T-helper 1 cell treated with Interleukin-12 subunit alpha and Interleukin-12 subunit beta and Interleukin-4 antibody, amounts not matched to agents 30 μg/mL and 1 μg/mL, for 36 hours (primary cell): ENCODE measurements at regions not wholly inside any gene's neighbourhood (a gene's known extent, or its start where the extent isn't known, plus 50 kb on each side); places are given as distances from the start of the nearest gene placed in this dataset.

ENCODE experiments used
- H3K27ac Mint-ChIP-seq: one replicate; pipeline ENCODE4 v1.8.0; 2021; ENCODE audit warnings: mild to moderate bottlenecking, mixed read lengths
- H3K27me3 Mint-ChIP-seq: one replicate; pipeline ENCODE4 v1.8.0; 2021; ENCODE audit warnings: low read depth, mixed read lengths
- H3K36me3 Mint-ChIP-seq: one replicate; pipeline ENCODE4 v1.8.0; 2021; ENCODE audit warnings: low read depth, mixed read lengths
- H3K4me1 Mint-ChIP-seq: one replicate; pipeline ENCODE4 v1.8.0; 2021; ENCODE audit warnings: low read depth, mixed read lengths
- H3K4me3 Mint-ChIP-seq: one replicate; pipeline ENCODE4 v1.8.0; 2021; ENCODE audit warnings: mild to moderate bottlenecking, moderate library complexity, mixed read lengths
- H3K9me3 Mint-ChIP-seq: one replicate; pipeline ENCODE4 v1.8.0; 2021; ENCODE audit warnings: mixed read lengths

DNA sequence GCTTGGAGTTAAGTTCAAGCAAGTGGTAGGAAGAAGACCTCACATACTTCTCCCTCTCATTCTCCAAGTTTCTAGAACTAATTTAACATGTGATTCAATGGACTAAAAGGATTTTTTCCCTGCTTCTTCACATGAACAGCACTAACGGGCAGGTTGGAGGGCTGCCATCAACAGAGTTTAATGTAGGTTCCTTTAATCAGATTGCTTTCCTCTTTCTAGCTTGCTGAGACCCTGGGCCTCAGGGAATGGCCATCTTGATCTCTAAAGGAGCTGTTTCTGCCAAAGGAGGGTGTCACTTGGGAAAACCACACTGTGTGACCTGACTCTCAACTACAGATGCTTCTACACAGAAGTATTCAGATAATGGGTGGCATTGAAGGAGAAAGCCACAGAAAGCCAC lies 223.3 kb downstream of the PIK3R1 start:
- H3K4me1 Mint-ChIP-seq: peaks cover 31% of the 10 kb centered on the region
- no peak overlapping the region for H3K4me3 Mint-ChIP-seq
- H3K9me3 Mint-ChIP-seq: no peaks in the 10 kb centered on the region
- peaks cover 34% of the 10 kb centered on the region for H3K27me3 Mint-ChIP-seq
- H3K27ac Mint-ChIP-seq: no peak overlapping the region
- H3K36me3 Mint-ChIP-seq: no peaks in the 10 kb centered on the region

DNA sequence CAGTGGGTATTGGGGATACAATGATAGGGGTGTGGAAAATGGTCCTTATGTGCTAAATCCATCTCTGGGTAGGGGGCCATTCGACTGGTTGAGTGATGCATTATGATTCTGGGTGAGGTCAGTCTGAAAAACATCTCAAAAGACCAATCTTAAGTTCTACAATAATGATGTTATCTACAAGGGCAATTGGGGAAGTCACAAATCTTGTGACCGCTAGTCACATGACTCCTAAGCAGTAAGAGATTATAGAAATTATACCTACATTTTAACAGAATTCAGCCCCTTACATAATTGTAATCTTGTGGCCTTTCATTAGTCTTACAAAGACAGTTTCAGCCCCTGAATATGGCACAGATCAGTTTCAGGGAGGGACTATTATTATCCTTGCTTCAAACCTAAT lies 224.7 kb downstream of the PIK3R1 start:
- Mint-ChIP-seq H3K4me1 (peaks cover 23% of the 10 kb centered on the region), H3K4me3 (no peak overlapping the region), H3K9me3 (no peaks in the 10 kb centered on the region), H3K36me3 (no peaks in the 10 kb centered on the region), H3K27me3 (peaks cover 42% of the 10 kb centered on the region), H3K27ac (no peak overlapping the region)

DNA sequence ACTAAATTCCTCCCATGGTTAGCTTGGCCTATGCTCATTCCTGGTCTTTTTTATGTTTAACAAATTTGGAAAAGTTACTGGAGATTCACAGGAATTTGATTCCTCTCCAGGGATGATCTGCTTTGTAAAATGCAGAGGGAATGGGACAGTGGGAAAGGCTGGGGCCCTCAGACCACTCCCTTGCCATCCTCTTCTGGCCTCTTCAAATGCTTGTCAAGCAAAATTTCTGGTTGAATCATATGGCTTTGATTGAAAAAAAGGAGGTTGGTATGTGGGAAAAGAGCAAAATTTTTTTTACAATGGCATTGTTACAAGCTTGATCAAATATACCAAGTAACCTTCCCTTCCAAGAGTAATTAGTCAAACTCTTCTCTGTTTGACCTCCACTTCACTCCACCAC lies 225.1 kb downstream of the PIK3R1 start:
- no peaks in the 10 kb centered on the region for H3K36me3 Mint-ChIP-seq
- H3K9me3 Mint-ChIP-seq: no peaks in the 10 kb centered on the region
- H3K27ac Mint-ChIP-seq: no peak overlapping the region
- H3K27me3 Mint-ChIP-seq: peaks cover 42% of the 10 kb centered on the region
- no peak overlapping the region for H3K4me3 Mint-ChIP-seq
- H3K4me1 Mint-ChIP-seq: peaks cover 21% of the 10 kb centered on the region

DNA sequence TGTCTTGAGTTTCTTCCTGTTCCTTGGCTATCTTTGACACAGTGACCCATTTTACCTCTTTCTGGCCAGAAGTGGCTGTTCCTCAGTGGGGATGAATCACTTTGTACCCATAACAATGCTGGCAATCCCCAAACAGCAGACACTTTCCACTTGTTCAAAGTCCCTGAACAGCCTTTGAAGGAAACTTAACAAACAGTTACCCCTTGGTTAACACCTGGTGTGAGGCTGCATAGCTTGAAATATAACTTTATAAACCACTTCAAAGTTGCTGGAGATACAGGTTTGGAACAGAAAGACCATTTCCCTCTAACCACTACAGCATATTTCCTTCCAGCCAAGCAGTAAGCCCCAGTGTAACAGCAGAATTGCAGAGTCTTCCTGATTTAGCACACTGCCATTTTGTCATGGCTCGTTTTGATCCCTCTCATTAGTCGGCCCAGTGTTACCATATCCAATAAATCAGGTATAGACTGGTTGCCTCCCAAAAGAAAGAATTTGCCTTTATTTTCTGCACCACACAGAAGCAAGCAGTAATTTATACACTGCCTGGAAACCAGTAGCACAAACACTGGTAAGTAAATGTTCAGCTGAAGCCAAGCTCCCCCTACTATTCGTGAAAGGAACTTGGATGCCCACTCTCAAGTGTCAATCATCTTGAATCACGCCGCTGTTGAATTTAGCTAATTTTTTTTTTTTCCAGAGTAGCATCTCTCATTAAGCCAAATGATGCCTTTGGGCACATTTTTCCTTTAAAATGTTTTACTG lies 225.9 kb downstream of the PIK3R1 start:
- peaks cover 21% of the 10 kb centered on the region for H3K4me1 Mint-ChIP-seq

DNA sequence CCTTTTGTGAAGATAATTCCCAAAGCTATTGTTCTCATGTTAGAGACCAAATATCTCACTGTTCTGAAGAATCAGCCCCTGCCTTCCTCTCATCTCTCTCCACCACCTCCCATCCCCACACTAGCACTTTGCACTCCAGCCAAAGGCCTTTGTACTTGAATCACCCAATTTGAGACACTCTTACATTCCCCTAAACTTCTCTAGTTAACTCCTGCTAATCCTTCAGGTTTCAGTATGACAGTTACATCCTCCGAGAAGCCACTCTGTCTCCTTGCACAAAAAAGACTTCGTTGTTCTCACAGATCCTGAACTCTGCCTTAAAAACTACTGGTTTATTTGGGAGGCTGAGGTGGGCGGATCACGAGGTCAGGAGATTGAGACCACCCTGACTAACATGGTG lies 227.5 kb downstream of the PIK3R1 start:
- H3K27me3 Mint-ChIP-seq: peaks cover 46% of the 10 kb centered on the region
- H3K27ac Mint-ChIP-seq: no peak overlapping the region
- no peaks in the 10 kb centered on the region for H3K36me3 Mint-ChIP-seq
- H3K4me1 Mint-ChIP-seq: peaks cover 21% of the 10 kb centered on the region
- no peak overlapping the region for H3K4me3 Mint-ChIP-seq
- H3K9me3 Mint-ChIP-seq: no peaks in the 10 kb centered on the region

More for the DNA sequence above, 225.9 kb downstream of the PIK3R1 start:
- peaks cover 42% of the 10 kb centered on the region for H3K27me3 Mint-ChIP-seq
- no peak overlapping the region for H3K27ac Mint-ChIP-seq
- H3K36me3 Mint-ChIP-seq: no peaks in the 10 kb centered on the region
- no peaks in the 10 kb centered on the region for H3K9me3 Mint-ChIP-seq
- no peak overlapping the region for H3K4me3 Mint-ChIP-seq

DNA sequence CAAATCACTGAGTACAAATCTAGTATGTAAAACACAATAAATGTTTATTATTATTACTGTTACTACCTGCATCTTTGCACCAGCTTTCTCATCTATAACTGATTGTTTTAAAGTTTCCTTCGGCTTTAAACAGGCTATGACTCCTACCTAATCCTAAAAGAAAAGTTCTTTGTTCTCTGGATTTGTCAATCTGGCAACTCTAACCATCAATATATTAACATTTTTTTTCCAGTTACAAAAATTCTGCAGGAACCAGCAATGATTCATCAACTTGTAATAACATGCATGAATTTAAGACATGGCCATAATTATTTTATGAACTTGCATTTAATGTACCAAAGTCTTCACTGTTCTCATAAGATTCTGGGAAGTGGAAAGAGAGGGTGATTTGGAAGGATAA lies 228.5 kb downstream of the PIK3R1 start:
- no peaks in the 10 kb centered on the region for H3K9me3 Mint-ChIP-seq
- no peak overlapping the region for H3K27ac Mint-ChIP-seq
- H3K36me3 Mint-ChIP-seq: no peaks in the 10 kb centered on the region
- H3K4me1 Mint-ChIP-seq: peaks cover 21% of the 10 kb centered on the region
- no peak overlapping the region for H3K4me3 Mint-ChIP-seq
- peaks cover 40% of the 10 kb centered on the region for H3K27me3 Mint-ChIP-seq

DNA sequence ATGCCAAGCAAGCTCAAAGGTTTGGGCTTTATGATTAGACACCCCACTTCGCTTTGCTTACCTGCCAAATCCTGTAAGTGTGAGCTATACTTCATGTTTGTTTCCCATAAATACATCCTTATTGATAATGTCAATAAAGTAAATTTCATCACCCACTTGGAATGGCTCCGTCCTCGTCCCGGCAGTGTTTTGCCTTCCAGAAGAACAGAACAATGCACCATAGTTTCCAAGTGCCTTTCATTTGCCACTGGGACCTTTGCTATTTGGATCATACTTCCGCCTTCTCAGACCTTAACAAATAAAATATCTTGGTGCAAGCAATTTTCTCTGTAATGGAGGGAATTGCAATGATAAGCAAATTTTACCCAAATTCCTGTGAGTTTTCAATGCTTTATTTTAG lies 229.3 kb downstream of the PIK3R1 start:
- Mint-ChIP-seq H3K36me3 (no peaks in the 10 kb centered on the region), H3K4me1 (peaks cover 21% of the 10 kb centered on the region), H3K27me3 (peaks cover 32% of the 10 kb centered on the region), H3K4me3 (no peak overlapping the region), H3K27ac (no peak overlapping the region), H3K9me3 (no peaks in the 10 kb centered on the region)

DNA sequence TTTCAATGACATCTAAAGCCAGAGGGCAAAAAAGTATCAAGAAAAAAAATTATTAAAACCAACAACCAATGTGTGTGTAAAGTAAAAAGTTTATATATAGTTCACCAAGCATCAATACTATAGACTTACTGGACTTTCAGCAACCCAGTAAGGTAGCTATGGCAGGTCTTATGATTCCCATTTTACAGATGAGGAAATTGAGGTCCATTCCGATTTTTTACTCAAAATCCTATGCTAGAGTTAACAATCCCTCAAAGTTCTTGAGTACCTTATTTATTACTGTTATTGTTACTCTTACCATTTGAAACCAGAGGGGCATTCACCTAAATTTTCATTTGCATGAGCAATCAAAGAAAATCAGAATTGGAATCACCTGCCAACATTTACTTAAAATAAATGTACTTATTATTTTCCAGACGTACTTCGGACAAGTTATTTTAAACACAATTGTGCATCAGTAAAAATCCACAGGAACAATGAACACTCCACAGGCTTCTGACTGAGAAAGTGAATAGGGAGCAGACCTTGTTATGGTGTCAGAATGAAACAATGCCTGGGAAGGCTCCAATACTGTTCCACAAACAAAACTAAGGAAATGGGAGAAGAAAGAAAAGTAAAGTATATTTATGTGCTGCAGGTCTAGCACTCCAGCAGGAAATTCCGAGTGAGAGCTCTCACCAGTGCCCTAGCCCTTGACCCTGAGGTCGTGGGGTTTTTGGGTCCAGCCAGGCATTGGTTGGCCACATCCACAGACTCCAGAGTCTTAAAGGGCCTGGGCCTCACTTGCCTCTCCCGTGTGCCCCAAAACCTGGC lies 229.9 kb downstream of the PIK3R1 start:
- Mint-ChIP-seq H3K27me3 (peaks cover 32% of the 10 kb centered on the region), H3K27ac (no peak overlapping the region), H3K4me1 (peaks cover 21% of the 10 kb centered on the region), H3K9me3 (no peaks in the 10 kb centered on the region), H3K36me3 (no peaks in the 10 kb centered on the region), H3K4me3 (no peak overlapping the region)

DNA sequence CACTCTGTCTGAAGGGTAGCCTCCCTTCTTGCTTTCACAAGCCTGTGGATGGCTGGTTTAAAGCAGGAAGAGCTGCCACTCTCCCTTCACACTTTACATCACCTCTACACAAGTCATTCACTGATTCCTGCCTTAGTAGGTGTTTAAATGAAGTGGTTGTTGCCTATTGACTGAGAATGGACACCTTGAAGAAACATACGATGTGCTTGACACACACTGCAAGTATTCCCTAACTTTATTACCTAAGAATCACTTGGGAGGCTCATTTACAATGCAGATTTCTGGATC lies 230.5 kb downstream of the PIK3R1 start:
- Mint-ChIP-seq H3K27me3 (peaks cover 34% of the 10 kb centered on the region), H3K9me3 (no peaks in the 10 kb centered on the region), H3K4me3 (no peak overlapping the region), H3K4me1 (peaks cover 17% of the 10 kb centered on the region), H3K36me3 (no peaks in the 10 kb centered on the region), H3K27ac (no peak overlapping the region)

DNA sequence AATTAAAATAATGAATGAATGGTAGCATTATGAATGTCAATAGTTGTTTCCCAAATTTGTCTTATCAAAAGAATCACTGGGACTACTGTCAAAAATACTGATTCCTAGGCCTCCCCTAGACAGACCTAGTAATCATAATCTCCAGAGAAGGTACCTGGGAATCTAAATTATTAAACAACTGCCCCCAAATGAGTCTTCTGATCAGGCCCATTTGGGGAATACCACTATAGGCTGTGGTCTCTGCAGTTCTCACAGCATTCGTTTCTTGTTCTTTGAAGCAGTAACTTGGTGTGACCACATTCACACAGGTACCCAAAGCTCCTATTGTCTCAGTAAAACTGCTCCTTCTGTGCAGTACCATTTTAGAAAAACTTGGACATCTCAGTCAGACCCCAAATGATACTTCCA lies 230.9 kb downstream of the PIK3R1 start:
- H3K4me3 Mint-ChIP-seq: no peak overlapping the region
- no peaks in the 10 kb centered on the region for H3K36me3 Mint-ChIP-seq
- peaks cover 36% of the 10 kb centered on the region for H3K27me3 Mint-ChIP-seq
- no peaks in the 10 kb centered on the region for H3K9me3 Mint-ChIP-seq
- no peak overlapping the region for H3K27ac Mint-ChIP-seq
- H3K4me1 Mint-ChIP-seq: peaks cover 12% of the 10 kb centered on the region

DNA sequence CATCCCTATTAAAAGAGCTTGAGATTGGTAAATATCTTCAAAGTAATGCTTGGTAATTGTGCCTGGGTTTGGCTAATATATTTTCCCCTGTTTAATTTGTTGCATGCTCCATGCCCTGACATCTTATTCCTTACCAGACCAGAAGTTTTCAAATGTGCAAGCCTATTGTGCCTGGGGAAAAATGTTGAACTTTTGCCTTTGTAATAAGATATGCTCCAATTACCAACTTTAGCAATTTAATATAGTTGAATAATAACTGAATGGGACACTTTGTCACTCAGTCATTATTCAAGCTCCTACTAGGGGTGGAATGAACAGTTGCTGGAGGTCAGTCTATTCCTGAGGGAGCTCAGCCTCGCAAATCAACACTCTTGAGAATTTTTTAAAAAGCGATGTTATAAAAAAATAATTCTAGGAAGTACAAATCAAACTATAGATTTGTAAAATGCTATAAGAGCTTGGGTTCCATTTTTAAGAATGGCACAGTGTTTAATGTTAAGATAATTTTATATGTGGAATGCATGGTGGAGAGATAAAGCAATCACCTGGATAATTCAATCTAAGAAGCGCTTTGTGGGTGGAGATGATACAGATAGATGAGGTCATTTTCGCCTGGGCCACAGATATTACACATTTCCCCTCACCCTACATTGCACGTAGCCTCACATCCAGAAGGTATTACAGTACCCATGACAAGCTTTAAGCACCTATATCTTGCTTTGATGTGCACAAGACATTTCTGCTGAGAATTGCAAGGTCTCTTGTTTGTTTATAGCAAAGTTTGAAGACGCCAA lies 231.8 kb downstream of the PIK3R1 start:
- Mint-ChIP-seq H3K27ac (no peak overlapping the region), H3K9me3 (no peaks in the 10 kb centered on the region)

DNA sequence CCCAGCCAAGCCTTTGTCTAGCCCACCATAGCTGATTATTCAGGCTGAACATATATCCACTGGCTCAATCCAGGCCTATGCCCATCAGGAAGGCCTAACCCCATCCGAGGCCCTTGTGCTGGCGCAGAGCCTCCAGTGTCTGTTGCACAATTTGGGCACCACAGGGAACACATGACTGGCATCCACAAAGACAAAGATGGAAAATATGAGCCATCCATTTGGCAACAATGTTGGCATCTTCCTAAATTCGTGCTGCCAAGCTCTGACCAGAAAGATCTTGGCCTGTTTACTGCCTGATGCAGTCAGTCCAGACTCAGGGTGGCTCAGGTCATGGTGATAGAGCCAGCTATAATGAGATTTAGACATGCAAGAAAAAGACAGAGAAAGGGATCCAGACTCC lies 233.8 kb downstream of the PIK3R1 start:
- Mint-ChIP-seq H3K4me3 (no peak overlapping the region), H3K4me1 (peaks cover 2% of the 10 kb centered on the region), H3K27ac (no peak overlapping the region), H3K9me3 (no peaks in the 10 kb centered on the region), H3K27me3 (peaks cover 45% of the 10 kb centered on the region), H3K36me3 (no peaks in the 10 kb centered on the region)

More for the DNA sequence above, 231.8 kb downstream of the PIK3R1 start:
- peaks cover 40% of the 10 kb centered on the region for H3K27me3 Mint-ChIP-seq
- no peaks in the 10 kb centered on the region for H3K36me3 Mint-ChIP-seq
- H3K4me1 Mint-ChIP-seq: peaks cover 9% of the 10 kb centered on the region
- no peak overlapping the region for H3K4me3 Mint-ChIP-seq

DNA sequence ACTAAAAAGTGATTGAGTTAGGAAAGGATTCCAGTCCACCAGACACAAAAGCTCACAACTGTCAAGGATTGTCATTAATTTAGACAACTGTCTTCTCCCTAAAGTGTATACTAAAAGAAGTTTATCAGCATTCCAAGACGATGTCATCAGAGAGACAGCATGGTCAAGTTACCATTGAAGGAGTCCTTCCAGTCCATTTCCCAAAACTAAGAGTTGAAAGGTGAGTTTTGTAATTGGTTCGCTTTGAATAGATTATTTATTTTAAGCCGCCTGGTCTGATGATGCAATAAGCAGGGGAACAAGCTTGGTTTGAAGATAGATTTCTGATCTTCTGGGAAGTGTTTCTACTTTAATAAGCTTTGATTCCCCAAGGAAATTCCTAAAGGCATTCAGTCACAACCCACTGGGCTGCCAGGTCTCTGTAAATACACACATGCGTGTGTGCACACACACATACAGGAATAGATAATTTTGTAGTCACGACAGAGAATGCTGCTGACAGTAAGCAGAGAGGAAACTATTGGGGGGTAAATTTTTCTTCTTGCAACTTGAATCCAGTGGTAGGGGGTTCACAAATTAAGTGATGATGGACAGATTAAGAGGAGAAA lies 234.8 kb downstream of the PIK3R1 start:
- peaks cover 45% of the 10 kb centered on the region for H3K27me3 Mint-ChIP-seq
- no peak overlapping the region for H3K27ac Mint-ChIP-seq
- no peak overlapping the region for H3K4me3 Mint-ChIP-seq
- no peaks in the 10 kb centered on the region for H3K9me3 Mint-ChIP-seq
- no peaks in the 10 kb centered on the region for H3K4me1 Mint-ChIP-seq
- no peaks in the 10 kb centered on the region for H3K36me3 Mint-ChIP-seq

DNA sequence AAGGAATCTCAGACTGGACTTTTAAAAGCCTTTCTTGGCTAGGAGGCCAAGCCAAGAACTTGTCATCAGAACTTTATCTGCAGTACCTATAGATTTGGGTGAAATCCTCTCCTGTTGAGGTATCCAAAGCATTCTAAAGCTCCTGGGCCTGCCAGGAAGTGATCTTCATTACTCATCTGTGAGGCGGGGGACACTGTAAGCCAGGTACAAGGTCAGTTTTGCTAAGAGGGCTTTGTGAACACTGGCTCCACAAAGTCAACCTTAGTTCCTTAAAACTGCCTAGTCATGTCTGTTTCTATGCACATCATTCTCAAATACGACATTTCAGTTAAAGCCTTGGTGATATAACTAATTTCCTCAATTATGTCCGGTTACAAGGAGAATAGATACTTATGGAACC lies 236.7 kb downstream of the PIK3R1 start:
- Mint-ChIP-seq H3K4me1 (no peaks in the 10 kb centered on the region), H3K36me3 (no peaks in the 10 kb centered on the region), H3K27ac (no peak overlapping the region), H3K9me3 (no peaks in the 10 kb centered on the region), H3K27me3 (peaks cover 44% of the 10 kb centered on the region), H3K4me3 (no peak overlapping the region)
